AML-193 (cell line): ENCODE measurements at regions not wholly inside any gene's neighbourhood (a gene's known extent, or its start where the extent isn't known, plus 50 kb on each side); places are given as distances from the start of the nearest gene placed in this dataset.

Experiments
- DNase-seq, 2 experiments: peaks; one replicate each; lab custom pipeline; 2025; lab: John Stamatoyannopoulos, UW

DNA sequence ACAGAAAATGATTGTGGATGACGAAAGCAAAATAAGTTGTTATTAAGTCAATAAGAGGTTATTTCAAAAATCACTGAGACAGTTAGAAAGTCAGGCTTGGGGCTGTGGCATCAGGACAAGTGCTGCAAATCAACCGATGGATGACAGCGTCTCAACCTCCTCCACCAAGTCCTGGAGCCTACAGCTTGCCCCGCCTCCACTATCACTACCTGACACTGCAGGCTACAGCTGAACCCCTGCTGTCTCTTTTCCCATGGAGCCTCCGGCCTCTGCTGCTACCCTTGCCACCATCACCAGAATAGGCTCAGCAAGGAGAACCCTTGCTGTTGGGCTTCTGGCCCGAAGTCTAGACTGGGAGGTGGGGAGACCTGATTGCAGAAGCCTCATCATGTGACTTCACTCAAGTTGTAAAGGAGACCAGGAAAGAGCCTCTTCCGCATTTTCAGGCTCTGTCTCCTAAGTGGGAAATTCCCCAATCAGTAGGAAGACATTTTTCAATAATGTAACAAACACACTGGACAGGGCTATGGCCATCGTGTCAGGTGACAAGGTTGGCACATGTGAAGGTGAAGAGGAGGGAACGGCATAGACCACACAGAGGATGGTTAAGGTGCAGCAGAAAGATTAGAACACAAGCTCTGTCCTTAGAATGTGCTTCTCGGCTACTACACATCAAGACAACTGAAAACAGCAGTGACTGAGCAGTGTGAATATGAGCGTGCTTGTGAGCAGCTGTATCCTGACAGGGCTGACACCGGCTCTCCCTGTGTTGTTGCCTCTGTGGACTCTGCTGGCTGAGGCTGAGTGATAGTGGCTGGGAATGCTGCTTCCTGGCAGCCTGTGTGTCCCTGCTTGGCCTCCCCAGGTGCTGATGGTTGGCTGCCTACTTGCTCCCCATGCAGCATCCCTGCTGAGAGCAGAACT, 660.7 kb downstream of the PTPRU start:
- no peak for DNase-seq

DNA sequence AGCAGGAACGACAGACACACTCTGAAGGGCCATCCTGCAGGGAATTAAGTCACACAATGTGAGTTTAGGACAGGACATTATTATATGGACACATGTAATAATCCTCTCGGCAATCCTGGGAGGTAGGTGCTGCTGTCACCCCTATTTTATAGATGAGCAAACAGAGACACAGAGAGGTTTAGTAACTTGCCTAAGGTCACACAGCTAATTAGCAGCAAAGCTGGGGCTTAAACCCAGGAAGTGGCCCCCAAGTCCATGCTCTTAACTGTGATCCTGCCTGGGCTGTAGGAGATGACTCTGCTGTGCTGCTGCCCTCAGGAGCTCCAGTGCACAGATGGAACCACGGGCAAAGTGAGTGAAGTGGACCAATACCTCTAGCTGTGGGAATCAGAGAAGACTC, 660.0 kb downstream of the PTPRU start:
- no peak for DNase-seq

DNA sequence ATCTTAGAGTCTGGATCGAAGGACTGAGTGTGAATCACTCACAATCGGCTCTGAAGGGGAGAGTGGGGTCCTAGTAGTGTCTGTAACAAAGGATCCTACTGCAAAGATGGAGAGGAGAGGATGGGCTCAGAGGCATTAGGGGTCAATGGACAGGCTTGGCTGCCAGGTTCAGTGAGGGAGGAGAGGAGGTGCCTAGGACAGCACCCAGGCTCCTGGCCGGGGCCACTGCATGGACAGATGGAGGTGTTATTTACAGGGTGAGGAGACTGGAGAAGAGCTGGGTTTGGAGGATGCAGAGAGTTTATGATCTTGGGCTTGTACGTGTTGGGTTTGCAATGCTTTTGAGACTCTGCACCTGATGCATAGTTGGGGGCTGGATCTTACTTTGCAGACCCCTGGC, 658.9 kb downstream of the PTPRU start:
- no peak for DNase-seq

DNA sequence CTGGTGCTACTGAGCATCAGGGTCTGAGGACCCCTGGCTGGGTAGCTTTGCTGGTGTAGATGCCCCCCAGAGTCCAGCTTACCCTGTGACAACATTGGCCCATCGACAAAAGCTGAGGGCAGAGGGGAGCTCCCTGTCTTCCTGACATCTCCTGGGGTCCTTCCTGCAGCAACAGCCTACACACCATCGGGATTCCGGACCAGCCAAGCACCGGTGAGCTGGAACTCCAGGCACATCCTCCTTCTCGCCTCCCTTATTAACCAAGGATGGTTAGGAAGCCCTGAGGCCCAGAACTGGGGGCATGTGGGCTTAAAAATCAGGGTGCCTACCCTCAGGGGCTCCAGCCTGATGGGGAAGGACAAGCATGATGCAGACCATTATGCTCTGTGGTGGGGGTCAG, 658.0 kb downstream of the PTPRU start:
- DNase-seq, result no peak

DNA sequence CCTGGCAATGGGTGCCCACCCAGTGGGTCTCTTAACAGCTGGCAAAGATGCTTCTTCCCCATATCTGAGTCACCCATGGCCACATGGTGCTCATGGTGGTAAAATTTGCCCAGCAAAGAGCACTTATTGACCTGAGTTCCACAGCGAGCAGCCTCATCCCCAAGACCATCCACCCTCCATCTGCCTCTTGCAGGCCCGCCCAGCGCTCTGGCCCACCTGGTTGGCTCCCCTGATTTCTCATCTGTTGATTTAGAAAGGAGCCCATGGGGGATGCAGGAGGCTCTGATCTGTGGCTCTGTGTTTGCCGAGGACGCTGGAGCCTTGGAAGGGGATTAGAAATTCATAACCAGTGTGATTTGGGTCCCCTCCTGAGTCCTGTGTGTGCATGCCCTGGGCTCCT, 657.5 kb downstream of the PTPRU start:
- DNase-seq, result no peak

DNA sequence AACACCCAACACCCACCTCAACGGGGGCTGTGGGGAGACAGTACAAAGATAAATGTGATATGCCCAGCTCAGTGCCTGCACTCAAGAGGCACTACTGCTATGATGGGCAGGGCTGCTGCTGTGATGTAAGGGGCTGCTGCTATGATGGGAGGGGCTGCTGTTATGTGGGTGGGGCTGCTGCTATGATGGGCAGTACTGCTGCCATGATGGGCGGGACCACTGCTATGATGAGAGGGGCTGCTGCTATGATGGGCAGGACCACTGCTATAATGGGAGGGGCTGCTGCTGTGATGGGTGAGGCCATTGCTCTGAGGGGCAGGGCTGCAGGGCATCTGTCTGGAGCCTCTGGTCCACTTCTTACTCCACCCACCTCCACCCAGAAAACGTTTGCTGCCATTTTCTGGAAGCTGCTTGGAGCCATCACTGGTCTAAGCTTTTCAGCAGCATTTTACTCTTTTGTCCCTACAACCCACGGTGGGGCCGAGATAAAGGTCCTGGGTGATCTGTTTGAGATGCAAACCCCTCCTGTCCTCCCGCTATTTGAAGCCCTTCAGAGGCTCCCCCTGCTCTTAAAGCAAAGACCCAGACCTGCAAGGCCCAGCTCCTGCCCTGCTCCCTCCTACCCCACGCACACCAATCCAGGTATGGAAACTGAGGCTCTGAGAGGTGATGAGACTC, 656.9 kb downstream of the PTPRU start:
- no peak for DNase-seq

DNA sequence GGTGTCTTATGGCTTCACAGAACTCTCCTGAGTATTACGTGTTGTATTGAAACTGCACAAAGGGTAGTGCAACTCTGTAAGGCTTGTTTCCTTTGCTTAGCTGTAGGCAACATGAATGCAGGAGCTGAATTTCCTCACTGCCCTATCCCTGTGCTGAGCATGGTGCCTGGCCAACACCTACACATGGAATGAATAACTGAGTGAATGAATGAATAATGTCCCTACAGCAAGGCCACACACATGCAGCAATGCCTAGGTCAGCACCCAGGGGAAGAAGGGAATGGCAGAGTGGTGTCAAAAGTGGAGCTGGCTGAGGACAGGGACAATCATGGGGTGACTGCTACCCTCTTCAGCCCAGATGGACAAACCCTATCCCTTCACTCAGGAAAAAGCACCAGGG, 655.9 kb downstream of the PTPRU start:
- no peak for DNase-seq

DNA sequence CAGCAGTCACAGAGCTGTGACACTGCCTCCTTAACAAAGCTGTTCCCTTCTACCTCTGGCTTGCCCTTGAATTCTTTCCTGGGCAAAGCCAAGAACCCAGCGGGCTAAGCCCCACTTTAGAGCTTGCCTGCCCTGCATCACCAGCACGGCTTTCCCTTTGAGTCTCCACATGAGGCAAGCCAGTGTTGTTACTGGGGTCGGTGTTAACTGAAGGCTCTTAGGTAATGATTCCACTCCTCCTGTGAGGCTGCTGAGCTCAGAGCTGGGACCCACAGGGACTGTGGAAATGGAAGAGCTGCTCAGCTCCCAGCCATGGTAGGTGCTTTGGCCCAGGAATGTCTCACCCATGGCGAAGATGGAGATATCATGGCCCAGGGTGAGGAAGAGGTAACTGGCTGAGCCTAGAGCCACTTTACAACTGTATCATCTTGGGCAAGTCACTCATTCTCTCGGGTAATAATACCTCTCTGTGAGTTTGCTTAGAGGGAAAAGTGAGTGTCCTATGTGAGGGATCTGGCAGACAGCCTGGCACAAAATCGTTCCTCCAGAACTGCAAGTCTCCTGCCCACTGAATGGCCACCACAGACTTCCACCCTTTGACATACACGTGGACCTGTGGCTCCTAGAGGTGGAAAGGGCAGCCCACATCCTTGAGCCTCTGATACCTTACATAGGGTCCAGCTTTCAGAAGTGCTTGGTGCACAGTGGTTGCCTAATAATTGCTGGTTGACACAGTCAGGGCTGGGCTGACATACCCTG, 654.1 kb downstream of the PTPRU start:
- no peak for DNase-seq

DNA sequence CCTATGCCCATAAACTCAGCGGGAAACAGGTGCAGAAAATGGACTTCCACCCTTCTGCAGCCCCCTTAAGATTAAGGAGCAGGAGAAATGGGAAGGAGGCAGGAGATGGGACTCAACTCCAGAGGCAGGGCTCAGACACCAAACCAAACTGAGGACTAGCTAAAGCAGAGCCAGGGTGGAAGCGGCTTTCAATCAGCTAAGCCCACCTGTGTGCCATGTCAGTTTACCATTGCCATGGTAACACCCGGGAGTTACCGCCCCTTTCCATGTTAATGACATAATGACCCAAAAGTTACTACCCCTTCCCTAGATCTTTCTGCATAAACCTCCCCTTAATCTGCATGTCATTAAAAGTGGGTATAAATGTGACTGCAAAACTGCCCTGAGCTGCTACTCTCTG, 653.5 kb downstream of the PTPRU start:
- DNase-seq, result no peak

DNA sequence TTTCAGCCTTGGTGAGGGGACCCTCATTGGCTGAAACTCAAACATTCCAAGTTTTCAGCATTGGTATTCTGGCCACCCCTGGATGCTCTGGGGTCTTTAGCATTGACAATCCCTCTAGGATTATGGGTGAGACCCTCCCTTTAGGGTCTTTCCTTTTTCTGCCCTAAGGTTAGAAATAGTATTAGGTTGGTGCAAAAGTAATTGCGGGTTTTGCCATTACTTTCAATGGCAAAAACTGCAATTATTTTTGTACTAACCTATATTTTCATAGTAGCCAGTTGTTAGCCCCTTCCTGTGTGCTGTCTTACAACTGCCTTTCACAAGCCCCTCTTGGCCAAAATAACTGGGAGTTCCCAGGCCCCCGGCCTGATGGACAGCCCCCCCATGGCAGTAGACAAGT, 648.4 kb downstream of the PTPRU start:
- DNase-seq, result no peak

DNA sequence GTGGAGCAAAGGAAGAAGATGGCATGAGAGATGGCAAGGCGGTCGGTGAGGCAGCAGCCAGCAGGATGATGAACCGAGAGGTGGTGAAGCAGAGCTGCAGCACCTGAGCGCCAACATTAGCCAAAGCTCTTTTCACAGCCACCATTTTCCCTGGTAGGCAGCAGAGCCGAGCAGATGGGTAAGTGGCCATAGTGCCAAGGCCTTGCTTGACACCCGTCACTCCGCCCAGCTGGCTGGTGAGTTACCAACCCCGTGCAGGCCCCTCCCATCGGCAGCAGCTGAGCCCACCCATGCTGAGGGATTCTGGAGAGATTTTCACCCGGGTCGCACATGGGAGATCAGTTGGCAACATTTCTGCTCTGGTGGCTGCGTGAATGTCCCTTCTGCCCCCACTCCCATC, 647.7 kb downstream of the PTPRU start:
- DNase-seq, result no peak

DNA sequence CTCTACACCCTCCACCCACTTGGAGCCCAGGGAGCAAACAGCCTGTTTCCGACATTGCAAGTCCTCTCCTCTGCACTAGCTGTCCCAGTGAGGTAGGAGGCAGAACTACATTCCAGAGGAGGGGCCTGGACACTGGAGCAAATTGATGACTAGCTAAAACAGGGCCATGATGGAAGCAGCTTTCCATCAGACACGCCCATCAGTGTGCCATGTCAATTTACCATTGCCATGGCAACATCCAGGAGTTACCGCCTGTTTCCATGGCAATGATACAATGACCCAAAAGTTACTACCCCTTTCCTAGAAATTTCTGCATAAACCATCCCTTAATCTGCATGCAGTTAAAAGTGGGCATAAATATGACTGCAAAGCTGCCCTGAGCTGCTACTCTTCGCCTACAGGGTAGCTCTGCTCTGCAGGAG, 647.1 kb downstream of the PTPRU start:
- DNase-seq, result no peak

DNA sequence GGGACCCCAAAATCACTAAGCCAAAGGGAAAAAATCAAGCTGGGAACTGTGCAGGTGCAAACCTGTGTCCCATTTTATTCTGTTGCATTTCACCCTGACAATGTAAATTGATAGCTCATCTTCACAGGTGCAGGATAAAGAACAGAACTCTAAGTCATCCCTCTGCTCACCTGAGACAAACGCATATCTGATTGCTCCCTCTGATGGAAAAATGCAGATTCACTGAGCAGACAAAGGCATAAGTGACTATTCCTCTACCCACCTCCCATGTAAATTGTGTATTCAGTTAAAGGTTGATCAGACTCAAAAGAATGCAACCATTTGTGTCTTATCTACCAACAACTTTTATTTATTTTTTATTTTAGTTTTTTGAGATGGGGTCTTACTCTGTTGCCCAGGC, 644.2 kb downstream of the PTPRU start:
- no peak for DNase-seq

DNA sequence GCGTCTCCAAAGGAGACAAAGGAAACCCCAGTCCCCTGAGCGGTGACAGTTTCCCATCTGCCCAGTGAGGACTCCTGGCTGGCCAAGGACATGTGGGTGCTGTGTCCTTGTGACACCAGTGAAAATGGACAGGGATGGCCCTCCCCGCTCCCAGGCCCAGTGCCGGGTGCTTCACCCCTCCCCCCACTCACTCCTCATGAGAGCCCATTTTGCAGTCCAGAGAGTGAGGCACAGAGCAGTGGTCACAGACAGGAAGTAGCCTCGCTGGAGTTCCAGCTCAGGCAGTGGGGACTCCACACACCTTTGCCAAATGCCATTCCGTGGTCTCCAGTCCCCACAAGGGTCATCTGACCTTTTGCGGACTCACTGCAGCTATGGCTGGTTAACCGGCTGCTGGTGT, 642.9 kb downstream of the PTPRU start:
- DNase-seq, result no peak

DNA sequence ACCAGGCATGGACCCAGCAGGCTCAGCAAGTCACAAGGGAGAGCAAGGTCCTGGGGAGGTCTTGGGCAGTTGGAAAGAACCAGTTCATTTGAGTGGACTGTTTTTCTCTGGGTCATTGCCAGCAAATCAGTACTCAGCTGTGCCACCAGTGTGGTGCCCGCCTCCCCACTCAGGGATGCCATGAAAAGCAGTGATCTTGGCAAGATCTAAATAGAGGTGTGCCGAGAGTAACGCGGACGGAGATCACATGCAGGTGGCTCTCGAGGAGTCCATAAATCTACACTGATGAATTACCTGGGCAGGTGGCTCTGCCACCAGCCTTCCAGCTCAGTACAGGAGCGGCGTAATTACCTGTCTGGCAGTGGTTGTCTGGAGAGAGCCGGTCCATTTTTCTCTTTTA, 642.2 kb downstream of the PTPRU start:
- no peak for DNase-seq

DNA sequence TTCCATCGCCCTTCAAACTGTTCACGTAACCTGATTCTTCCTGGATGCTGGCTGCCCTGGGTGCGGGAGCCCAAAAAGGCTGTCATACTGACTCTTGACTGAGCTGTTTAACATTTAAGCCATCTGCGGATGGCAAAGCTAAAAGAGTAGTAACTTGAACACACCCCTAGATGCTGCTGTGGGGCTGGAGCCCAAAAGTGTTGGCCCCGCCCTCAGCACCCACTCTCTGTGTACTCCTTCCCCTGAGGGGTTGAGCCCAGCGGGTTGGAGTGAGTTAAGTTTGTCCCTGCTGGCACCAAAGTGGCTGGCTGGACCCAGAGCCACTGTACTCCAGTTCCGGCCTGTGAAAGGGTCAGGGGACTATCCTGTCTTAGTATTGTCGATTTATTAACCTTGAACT, 640.6 kb downstream of the PTPRU start:
- no peak for DNase-seq

DNA sequence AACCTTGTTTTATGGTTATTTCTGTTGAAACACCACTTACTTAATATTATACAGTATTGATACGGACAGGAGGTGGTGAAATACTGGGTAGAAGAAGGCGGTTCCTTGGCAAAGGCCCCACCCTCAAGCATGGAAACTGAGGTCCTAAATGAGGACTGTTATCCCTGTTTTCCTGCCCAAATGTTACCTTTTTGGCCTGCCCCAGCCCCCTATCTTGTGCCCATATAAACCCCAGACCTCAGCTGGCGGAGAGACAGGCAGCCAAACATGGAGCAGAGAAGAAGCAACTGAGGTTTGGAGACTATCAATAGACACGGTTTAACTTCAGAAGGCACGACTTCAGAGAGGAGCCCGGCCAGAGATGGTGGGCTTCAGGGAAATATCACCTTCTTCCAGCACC, 640.1 kb downstream of the PTPRU start:
- DNase-seq, result no peak

DNA sequence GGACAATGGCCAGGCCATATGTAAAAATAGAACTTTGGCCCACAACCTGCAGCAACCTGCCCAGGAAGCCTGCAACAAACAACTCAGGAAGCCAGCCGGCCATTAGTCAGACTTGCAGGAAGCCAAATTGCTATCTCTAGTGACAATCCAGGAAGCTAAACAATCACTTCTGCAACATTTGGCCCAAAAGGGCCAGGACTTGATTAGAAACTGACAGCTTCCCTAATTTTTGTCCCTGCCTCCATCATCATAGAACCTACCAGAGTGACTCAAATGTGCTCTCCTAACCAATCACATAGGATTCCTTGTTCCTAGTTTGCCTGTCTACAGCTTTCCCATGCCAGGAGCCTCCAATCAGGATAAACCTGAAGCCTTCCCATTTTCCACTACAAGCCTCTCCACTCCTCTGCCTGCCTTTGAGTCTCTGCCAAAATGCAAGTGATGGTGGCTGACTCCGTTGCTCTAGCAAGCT, 639.3 kb downstream of the PTPRU start:
- DNase-seq, result no peak

DNA sequence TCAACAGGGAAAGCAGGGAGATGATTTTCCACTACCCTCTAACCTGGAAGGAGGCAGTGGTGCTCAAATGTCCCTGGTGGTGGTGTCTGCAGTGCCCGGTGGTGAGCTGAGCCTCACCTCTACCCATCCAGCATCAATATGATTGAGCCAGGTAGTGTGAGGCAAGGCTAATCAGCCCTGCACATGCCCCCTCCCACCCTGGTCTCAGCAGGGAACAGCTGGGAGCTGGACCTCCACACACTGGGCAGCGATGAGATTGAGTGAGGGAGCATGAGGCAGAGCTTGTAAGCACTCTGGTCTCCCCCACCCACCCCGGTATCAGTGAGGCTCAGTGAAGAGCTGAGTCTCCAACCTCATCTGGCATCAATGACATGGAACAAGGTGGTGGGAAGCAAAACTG, 634.3 kb downstream of the PTPRU start:
- no peak for DNase-seq

DNA sequence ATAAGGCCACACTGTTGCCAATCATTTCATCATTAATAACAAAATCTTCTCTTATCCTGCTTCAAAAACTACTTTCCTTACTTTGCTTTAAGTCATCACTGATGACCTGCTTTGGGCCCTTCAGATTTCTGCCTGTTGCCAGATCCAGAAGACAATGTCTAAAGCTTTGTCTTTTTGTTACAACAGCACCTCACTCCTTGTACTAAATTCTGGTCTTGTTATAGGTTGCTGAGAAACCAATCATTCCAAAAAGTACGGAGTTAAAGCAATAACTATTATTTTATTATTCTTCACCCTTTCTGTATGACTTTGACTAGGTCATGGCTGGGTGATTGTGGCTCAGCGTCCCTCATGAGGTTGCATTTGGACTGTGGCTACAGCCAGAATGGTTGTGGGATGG, 633.5 kb downstream of the PTPRU start:
- no peak for DNase-seq

DNA sequence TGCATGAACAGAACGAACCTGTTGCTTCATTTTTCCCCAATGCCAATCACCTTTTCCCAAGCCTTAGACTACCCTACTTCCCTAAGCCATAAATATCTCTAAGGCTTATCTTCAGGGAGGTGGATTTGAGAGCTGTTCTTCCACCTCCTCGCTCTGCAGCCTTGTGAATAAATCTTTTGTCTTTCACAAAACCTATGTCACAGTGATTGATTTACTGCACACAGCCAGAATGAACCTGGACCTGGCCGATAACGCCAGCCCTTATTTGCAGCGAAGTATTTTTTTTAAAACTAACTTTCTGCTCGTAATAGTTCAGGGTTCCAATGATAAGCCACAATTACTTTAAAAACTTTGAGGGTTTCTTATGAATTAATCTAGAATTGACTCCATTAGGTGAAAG, 632.6 kb downstream of the PTPRU start:
- no peak for DNase-seq

DNA sequence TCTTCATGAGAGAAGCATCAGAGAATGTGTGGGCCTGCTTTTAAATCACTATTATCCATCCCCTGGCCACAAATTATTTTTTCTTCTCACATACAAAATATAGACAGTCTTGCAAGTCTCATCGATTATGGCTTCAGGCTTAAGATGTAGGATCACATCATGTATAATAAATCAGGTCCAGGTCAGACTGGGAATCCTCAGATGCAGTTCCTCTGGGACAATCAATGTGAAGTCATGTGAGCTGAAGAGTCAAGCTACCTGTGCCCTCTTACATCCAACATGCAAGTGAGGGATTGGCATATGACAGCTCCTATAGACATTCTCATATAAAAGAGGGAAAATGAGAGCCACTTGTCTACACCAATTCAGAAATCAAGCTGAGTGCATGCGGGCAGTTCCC, 631.8 kb downstream of the PTPRU start:
- no peak for DNase-seq

DNA sequence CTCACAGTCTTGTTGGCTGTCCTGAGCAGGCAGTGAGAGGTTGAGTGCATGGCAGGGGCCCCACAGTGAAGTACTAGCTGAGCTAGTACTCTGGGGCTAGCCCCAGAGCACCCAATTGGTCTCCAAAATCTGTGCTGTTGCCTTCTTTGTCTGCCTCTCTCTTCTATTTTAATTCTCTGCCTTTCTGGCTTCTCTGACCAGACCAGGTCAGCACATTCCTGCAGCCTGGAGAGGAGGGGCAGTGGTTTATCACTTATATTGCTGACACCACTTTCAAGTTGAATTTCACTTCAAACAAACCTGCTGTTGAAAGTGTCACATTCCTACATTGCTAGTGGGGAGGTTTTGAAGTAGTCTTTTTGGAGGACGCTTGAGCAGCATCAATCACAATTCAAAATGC, 628.7 kb downstream of the PTPRU start:
- no peak for DNase-seq
